ENCODE measurements at regions not wholly inside any gene's neighbourhood (a gene's known extent, or its start where the extent isn't known, plus 50 kb on each side); places are given as distances from the start of the nearest gene placed in this dataset.
"Not testable (repeated sequence)": the region's sequence is repeated elsewhere in the genome, so short reads cannot be mapped to it uniquely, and the experiment has no call there.

GRCh38 chr16:22631264-22631663 lies 120.6 kb downstream of the NPIPB5 start:
- H3K36me3 Mint-ChIP-seq = no peaks in the 10 kb centered on the region
- ChIA-PET CTCF (no interaction called here), POLR2A (interaction anchor here (0.6 kb wide), 1 partner anchor 1415 kb away, joined by 3 read pairs; no protein-coding TSS in a partner anchor)
- H3K27ac Mint-ChIP-seq = no peak overlapping the region
- no peaks in the 10 kb centered on the region for H3K27me3 Mint-ChIP-seq
- H3K4me3 Mint-ChIP-seq = no peak overlapping the region
- H3K4me1 Mint-ChIP-seq (ENCODE audit: low read depth) = no peaks in the 10 kb centered on the region
- no peak for DNase-seq
- intact Hi-C loops (cut with micrococcal nuclease) = no loop called here
- H3K9me3 Mint-ChIP-seq = no peaks in the 10 kb centered on the region

- intact Hi-C loops (cut with micrococcal nuclease) = no loop called here
- Mint-ChIP-seq H3K27me3 (no peaks in the 10 kb centered on the region), H3K4me3 (no peak overlapping the region), H3K9me3 (no peaks in the 10 kb centered on the region), H3K4me1 (ENCODE audit: low read depth) (no peaks in the 10 kb centered on the region), H3K27ac (no peak overlapping the region), H3K36me3 (no peaks in the 10 kb centered on the region)
- ChIA-PET CTCF (interaction anchor here (0.6 kb wide), 1 partner anchor 303 kb away, joined by 3 read pairs; no protein-coding TSS in a partner anchor), POLR2A (no interaction called here)
- no peak for DNase-seq
Measured at GRCh38 chr16:22632606-22633005, 121.9 kb downstream of the NPIPB5 start.

- Mint-ChIP-seq H3K4me3 (no peak overlapping the region), H3K27ac (no peak overlapping the region), H3K4me1 (ENCODE audit: low read depth) (no peaks in the 10 kb centered on the region), H3K36me3 (no peaks in the 10 kb centered on the region), H3K9me3 (no peaks in the 10 kb centered on the region), H3K27me3 (no peaks in the 10 kb centered on the region)
- ChIA-PET POLR2A (no interaction called here), CTCF (interaction anchor here (0.6 kb wide), 1 partner anchor 304 kb away, joined by 3 read pairs; no protein-coding TSS in a partner anchor)
- intact Hi-C loops (cut with micrococcal nuclease) = no loop called here
- no peak for DNase-seq
Measured at GRCh38 chr16:22633280-22633679, 122.6 kb downstream of the NPIPB5 start.

DNA sequence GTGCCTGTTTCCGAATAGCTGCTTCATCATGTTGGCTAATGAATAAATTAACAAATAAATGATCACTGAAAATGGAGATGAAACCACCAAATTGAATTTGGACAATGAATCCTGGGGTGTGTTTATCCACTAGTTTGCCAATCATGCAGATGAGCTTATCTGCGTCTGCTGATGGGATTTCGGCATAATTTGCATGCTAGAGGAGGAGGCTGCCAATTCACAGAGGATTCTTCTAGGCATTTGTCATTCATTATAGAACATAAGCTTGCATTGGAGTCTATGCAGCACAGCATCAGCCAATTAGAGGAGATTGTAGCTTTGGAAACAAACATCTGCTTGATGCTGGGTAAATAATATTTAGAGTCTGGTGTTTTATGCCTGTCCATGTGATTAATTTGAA lies 123.1 kb downstream of the NPIPB5 start:
- DNase-seq = no peak
- Mint-ChIP-seq H3K36me3 (no peaks in the 10 kb centered on the region), H3K9me3 (no peaks in the 10 kb centered on the region), H3K4me3 (no peak overlapping the region), H3K27me3 (no peaks in the 10 kb centered on the region), H3K27ac (no peak overlapping the region), H3K4me1 (ENCODE audit: low read depth) (no peaks in the 10 kb centered on the region)
- CTCF ChIA-PET = no interaction called here
- POLR2A ChIA-PET = no interaction called here
- intact Hi-C loops (cut with micrococcal nuclease) = no loop called here

- POLR2A ChIA-PET = no interaction called here
- H3K4me1 Mint-ChIP-seq (ENCODE audit: low read depth) = no peaks in the 10 kb centered on the region
Measured at GRCh38 chr16:22634954-22635353, 124.3 kb downstream of the NPIPB5 start.

DNA sequence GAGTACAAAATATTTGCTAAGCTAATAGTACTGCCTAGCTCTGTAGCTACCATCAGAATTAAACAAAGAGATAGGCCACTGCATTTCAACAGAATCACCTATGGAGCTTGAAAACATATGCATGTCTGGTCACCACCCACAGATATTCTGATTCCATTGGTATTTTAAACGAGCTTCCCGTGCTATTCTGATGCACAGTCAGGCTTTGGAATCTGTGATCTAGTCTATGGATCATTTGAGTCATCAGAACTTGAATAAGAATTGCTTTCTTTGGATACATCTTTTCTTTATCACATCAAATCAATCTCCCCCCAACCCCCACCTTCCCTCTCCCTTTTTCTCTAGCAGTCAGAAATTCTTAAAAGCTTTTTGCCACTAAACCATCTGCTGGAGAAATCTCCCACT lies 124.7 kb downstream of the NPIPB5 start:
- Mint-ChIP-seq H3K27ac (no peak overlapping the region), H3K27me3 (no peaks in the 10 kb centered on the region), H3K9me3 (no peaks in the 10 kb centered on the region), H3K4me1 (ENCODE audit: low read depth) (no peaks in the 10 kb centered on the region), H3K36me3 (no peaks in the 10 kb centered on the region), H3K4me3 (no peak overlapping the region)
- ChIA-PET CTCF (no interaction called here), POLR2A (no interaction called here)
- intact Hi-C loops (cut with micrococcal nuclease) = no loop called here
- no peak for DNase-seq

More at GRCh38 chr16:22634954-22635353, 124.3 kb downstream of the NPIPB5 start:
- intact Hi-C loops (cut with micrococcal nuclease) = no loop called here
- Mint-ChIP-seq H3K36me3 (no peaks in the 10 kb centered on the region), H3K27ac (no peak overlapping the region), H3K4me3 (no peak overlapping the region), H3K9me3 (no peaks in the 10 kb centered on the region), H3K27me3 (no peaks in the 10 kb centered on the region)
- CTCF ChIA-PET = no interaction called here
- no peak for DNase-seq

DNA sequence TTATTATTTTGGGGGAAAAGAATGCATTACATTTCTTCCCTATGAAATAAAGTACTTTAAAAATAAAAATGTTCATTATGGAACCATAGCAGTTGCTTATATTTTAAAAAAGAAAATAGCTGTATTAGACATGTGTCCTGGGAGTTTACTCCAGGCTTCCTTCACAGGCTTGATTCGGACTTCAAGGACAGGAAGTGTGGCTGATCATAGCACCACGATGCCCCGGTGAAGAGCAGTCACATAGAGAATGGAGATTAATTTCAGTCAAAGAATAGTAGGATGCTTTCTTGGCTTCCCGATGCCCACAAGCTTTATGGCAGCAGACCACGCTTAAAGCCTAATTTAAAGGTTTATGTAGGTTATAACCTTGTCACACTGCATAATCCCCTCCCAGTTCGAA lies 125.1 kb downstream of the NPIPB5 start:
- ChIA-PET POLR2A (no interaction called here), CTCF (interaction anchor here (0.6 kb wide), 1 partner anchor 1066 kb away, joined by 3 read pairs; no protein-coding TSS in a partner anchor)
- no peaks in the 10 kb centered on the region for H3K9me3 Mint-ChIP-seq

GRCh38 chr16:22638393-22639206 lies 127.9 kb downstream of the NPIPB5 start:
- no peak overlapping the region for H3K4me3 Mint-ChIP-seq
- no peaks in the 10 kb centered on the region for H3K27me3 Mint-ChIP-seq
- intact Hi-C loops (cut with micrococcal nuclease) = no loop called here
- no peaks in the 10 kb centered on the region for H3K4me1 Mint-ChIP-seq (ENCODE audit: low read depth)
- no peak overlapping the region for H3K27ac Mint-ChIP-seq
- POLR2A ChIA-PET = interaction anchor here (0.6 kb wide), 1 partner anchor 9 kb away, joined by 4 read pairs; no protein-coding TSS in a partner anchor
- CTCF ChIA-PET = no interaction called here
- H3K36me3 Mint-ChIP-seq = no peaks in the 10 kb centered on the region
- DNase-seq = no peak
- no peaks in the 10 kb centered on the region for H3K9me3 Mint-ChIP-seq

More for the DNA sequence above, 125.1 kb downstream of the NPIPB5 start:
- H3K36me3 Mint-ChIP-seq = no peaks in the 10 kb centered on the region
- no peak for DNase-seq
- H3K27me3 Mint-ChIP-seq = no peaks in the 10 kb centered on the region
- intact Hi-C loops (cut with micrococcal nuclease) = no loop called here
- no peak overlapping the region for H3K27ac Mint-ChIP-seq
- no peaks in the 10 kb centered on the region for H3K4me1 Mint-ChIP-seq (ENCODE audit: low read depth)
- no peak overlapping the region for H3K4me3 Mint-ChIP-seq

DNA sequence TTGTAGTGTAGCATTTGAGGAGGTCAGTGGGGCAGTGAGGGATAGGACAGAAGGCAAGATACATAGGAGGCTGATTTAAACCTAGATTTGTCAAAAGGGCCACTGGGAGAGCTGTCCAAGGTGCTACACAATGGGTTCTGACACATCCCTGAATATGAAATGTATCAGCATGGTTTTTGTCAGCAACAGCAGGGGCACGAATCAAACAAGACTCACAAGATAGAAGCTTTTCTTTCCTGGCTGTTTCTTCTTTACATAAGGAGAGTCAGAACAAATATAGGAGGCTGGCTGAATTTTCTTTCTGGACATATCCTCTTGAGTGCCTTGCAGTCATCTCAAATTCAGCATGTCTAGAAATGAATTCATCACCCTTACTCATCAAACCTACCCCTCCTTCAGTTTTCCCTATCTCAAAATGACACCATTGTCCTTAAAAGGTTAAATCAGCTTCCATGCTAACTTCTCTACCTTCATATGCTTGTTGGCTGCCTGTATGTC lies 130.5 kb downstream of the NPIPB5 start:
- Mint-ChIP-seq H3K36me3 (no peaks in the 10 kb centered on the region), H3K27me3 (no peaks in the 10 kb centered on the region), H3K27ac (no peak overlapping the region), H3K4me3 (no peak overlapping the region), H3K9me3 (no peaks in the 10 kb centered on the region), H3K4me1 (ENCODE audit: low read depth) (no peaks in the 10 kb centered on the region)
- CTCF ChIA-PET = no interaction called here
- POLR2A ChIA-PET = no interaction called here
- DNase-seq = peak; percentile 24
- intact Hi-C loops (cut with micrococcal nuclease) = no loop called here

DNA sequence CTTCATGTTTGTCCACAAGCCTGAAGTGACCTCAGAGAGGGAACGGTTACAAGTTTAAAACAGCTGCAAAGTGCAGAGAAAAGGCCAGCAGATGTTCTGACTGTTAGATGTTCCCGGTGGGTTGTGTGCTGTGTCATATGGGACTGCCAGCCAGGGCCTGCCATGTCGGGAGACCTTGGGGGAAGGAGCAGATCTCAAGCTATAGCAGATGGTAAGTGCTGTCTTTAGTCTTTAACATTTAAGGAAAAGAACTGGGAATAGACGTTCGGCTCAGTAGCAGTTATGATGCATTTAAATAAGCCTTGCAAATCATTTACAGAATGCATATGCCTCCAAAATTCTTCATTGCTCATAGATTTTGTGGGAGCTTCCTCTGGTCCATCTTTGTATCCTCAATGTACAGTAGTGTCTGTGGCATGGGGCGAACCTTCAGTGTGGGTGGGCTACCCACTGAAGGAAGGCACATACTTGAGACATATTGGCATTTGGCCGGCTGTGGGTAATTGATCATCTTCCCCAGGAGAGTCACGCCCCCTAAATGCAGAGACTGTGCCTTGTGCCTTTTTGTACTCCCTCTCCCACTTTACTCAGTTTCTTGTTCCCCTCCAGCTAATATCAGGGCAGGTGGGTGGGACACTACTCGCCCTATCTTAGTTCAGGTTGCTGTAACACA lies 131.9 kb downstream of the NPIPB5 start:
- H3K27me3 Mint-ChIP-seq = no peaks in the 10 kb centered on the region
- H3K4me3 Mint-ChIP-seq = no peak overlapping the region
- POLR2A ChIA-PET = no interaction called here
- no peak overlapping the region for H3K27ac Mint-ChIP-seq
- CTCF ChIA-PET = no interaction called here
- no peaks in the 10 kb centered on the region for H3K4me1 Mint-ChIP-seq (ENCODE audit: low read depth)
- DNase-seq = no peak
- H3K9me3 Mint-ChIP-seq = no peaks in the 10 kb centered on the region
- no peaks in the 10 kb centered on the region for H3K36me3 Mint-ChIP-seq
- intact Hi-C loops (cut with micrococcal nuclease) = no loop called here

DNA sequence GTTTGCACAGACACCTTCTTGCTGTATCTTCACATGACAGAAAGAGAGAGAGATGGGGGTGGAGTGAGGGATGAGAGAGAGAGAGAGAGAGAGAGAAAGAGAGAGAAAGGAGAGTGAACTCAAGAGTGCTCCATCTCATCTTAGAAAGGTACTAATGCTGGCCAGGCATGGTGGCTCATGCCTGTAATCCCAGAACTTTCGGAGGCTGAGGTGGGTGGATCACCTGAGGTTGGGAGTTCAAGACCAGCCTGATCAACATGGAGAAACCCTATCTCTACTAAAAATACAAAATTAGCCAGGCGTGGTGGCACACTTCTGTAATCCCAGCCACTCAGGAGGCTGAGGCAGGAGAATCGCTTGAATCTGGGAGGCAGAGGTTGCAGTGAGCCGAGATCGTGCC lies 132.5 kb downstream of the NPIPB5 start:
- H3K36me3 Mint-ChIP-seq; DNase-seq; H3K27me3 Mint-ChIP-seq; intact Hi-C loops (cut with micrococcal nuclease); H3K9me3 Mint-ChIP-seq; POLR2A ChIA-PET; CTCF ChIA-PET; H3K27ac Mint-ChIP-seq; H3K4me1 Mint-ChIP-seq (ENCODE audit: low read depth); H3K4me3 Mint-ChIP-seq: not testable (repeated sequence)

DNA sequence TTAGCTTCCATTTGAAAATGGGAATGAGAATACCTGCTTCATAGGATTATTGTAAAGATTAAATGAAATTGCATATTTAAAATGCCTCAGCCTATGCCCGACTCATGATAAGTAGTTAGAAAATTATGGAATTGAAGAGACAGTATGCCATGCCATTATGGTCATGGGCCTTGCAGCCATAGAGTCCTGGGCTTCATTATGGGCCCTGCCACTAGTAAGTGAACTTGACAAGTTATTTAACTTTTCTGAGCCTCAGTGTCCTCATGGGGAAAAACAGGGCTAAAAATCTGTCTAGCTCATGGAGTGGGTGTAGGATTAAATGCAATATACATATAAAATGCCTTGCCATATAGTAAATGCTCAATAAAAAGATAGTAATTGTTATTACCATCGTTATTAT lies 133.2 kb downstream of the NPIPB5 start:
- no peaks in the 10 kb centered on the region for H3K9me3 Mint-ChIP-seq
- CTCF ChIA-PET = no interaction called here

GRCh38 chr16:22645868-22646267 lies 135.2 kb downstream of the NPIPB5 start:
- ChIA-PET POLR2A (no interaction called here), CTCF (no interaction called here)
- no peak overlapping the region for H3K27ac Mint-ChIP-seq
- no peak for DNase-seq
- H3K4me3 Mint-ChIP-seq = no peak overlapping the region
- H3K36me3 Mint-ChIP-seq = no peaks in the 10 kb centered on the region
- no peaks in the 10 kb centered on the region for H3K9me3 Mint-ChIP-seq
- intact Hi-C loops (cut with micrococcal nuclease) = no loop called here
- H3K4me1 Mint-ChIP-seq (ENCODE audit: low read depth) = no peaks in the 10 kb centered on the region
- no peaks in the 10 kb centered on the region for H3K27me3 Mint-ChIP-seq

More for the DNA sequence above, 133.2 kb downstream of the NPIPB5 start:
- Mint-ChIP-seq H3K4me3 (no peak overlapping the region), H3K36me3 (no peaks in the 10 kb centered on the region), H3K27ac (no peak overlapping the region), H3K27me3 (no peaks in the 10 kb centered on the region), H3K4me1 (ENCODE audit: low read depth) (no peaks in the 10 kb centered on the region)
- POLR2A ChIA-PET = no interaction called here
- DNase-seq = no peak
- intact Hi-C loops (cut with micrococcal nuclease) = no loop called here

Data from activated CD4-positive, alpha-beta memory T cell treated with anti-CD3 and anti-CD28 coated beads for 36 hours (primary cell).